HEK293 (cell line): ENCODE measurements at regions not wholly inside any gene's neighbourhood (a gene's known extent, or its start where the extent isn't known, plus 50 kb on each side); places are given as distances from the start of the nearest gene placed in this dataset.

Source experiments
- CTCF ChIA-PET: fragments of 350-600 bp; formaldehyde crosslinking; extraction: SDS; loops from one replicate; lab custom pipeline; 2021; ENCODE audit warnings: antibody characterized with exemption; lab: Yijun Ruan, JAX
- POLR2A ChIA-PET: fragments of 300-600 bp; formaldehyde crosslinking; extraction: SDS; loops from one replicate; lab custom pipeline; 2020; ENCODE audit warnings: antibody characterized with exemption, inconsistent platforms; lab: Yijun Ruan, JAX
- H3K27ac ChIP-seq: fragments of 200-500 bp; sonication (Bioruptor generic); 2 replicates; pipeline ENCODE4 v1.5.1; 2014; ENCODE audit warnings: low read depth, low read length, control low read depth, inconsistent platforms; ENCODE audit errors: extremely low read depth
- H3K36me3 ChIP-seq, 2 experiments: fragments of 200-500 bp in 1 of 2; sonication (Bioruptor generic) in 1 of 2; 1 replicate in 1 of 2; 2 replicates in 1 of 2; pipeline ENCODE4 v1.5.1; 2014 to 2017; ENCODE audit warnings: inconsistent platforms in 2 of 2, low read length in 2 of 2; ENCODE audit not compliant: control insufficient read depth in 2 of 2, insufficient read depth in 1 of 2
- H3K4me1 ChIP-seq: fragments of 200-500 bp; sonication (Bioruptor generic); 2 replicates; pipeline ENCODE4 v1.5.1; 2014; ENCODE audit warnings: mild to moderate bottlenecking, low read length, inconsistent platforms; ENCODE audit not compliant: control insufficient read depth, insufficient read depth
- H3K4me3 ChIP-seq: 2 replicates; pipeline ENCODE4 v1.5.1; 2011; ENCODE audit warnings: low read depth, mild to moderate bottlenecking, control low read depth, low read length, moderate library complexity
- H3K9me3 ChIP-seq: fragments of 200-500 bp; sonication (Bioruptor generic); 2 replicates; pipeline ENCODE4 v1.5.1; 2014; ENCODE audit warnings: low read depth, low read length, inconsistent platforms; ENCODE audit not compliant: control insufficient read depth, insufficient read depth
- BCL11A ChIP-seq: fragments of 450-650 bp; formaldehyde crosslinking; IDR thresholded peaks from 2 replicates; pipeline ENCODE4 v1.5.1; 2016; ENCODE audit warnings: low read depth, missing biosample characterization, missing genetic modification characterization
- CTCF ChIP-seq: fragments of 450-650 bp; formaldehyde crosslinking; IDR thresholded peaks from 2 replicates; pipeline ENCODE4 v1.5.1; 2016; ENCODE audit warnings: missing biosample characterization, missing genetic modification characterization
- FEZF1 ChIP-seq: fragments of 450-650 bp; formaldehyde crosslinking; IDR thresholded peaks from 2 replicates; pipeline ENCODE4 v1.5.1; 2016; ENCODE audit warnings: missing biosample characterization, missing genetic modification characterization
- KLF10 ChIP-seq: fragments of 450-650 bp; IDR thresholded peaks from 2 replicates; pipeline ENCODE4 v1.5.1; 2018; ENCODE audit warnings: missing biosample characterization, mild to moderate bottlenecking, missing genetic modification characterization
- KLF17 ChIP-seq: fragments of 450-650 bp; formaldehyde crosslinking; IDR thresholded peaks from 2 replicates; pipeline ENCODE4 v1.5.1; 2016; ENCODE audit warnings: missing biosample characterization, missing genetic modification characterization
- KLF8 ChIP-seq: fragments of 450-650 bp; formaldehyde crosslinking; IDR thresholded peaks from 2 replicates; pipeline ENCODE4 v1.5.1; 2016; ENCODE audit warnings: missing biosample characterization, missing genetic modification characterization
- PRDM1 ChIP-seq: fragments of 450-650 bp; formaldehyde crosslinking; IDR thresholded peaks from 2 replicates; pipeline ENCODE4; 2016; ENCODE audit warnings: missing biosample characterization, missing genetic modification characterization
- ZBTB1 ChIP-seq: fragments of 450-650 bp; formaldehyde crosslinking; IDR thresholded peaks from 2 replicates; pipeline ENCODE4 v1.5.1; 2016; ENCODE audit warnings: missing biosample characterization, missing genetic modification characterization
- ZBTB6 ChIP-seq: fragments of 450-650 bp; formaldehyde crosslinking; IDR thresholded peaks from 2 replicates; pipeline ENCODE4 v1.5.1; 2017; ENCODE audit warnings: missing biosample characterization, missing genetic modification characterization
- ZFHX2 ChIP-seq: fragments of 450-650 bp; formaldehyde crosslinking; conservative IDR thresholded peaks from 2 replicates; pipeline ENCODE4 v1.5.1; 2016; ENCODE audit warnings: missing biosample characterization, missing genetic modification characterization
- ZNF169 ChIP-seq: fragments of 450-650 bp; formaldehyde crosslinking; IDR thresholded peaks from 2 replicates; pipeline ENCODE4 v1.5.1; 2016; ENCODE audit warnings: missing biosample characterization, missing genetic modification characterization
- ZNF175 ChIP-seq: fragments of 450-650 bp; formaldehyde crosslinking; IDR thresholded peaks from 2 replicates; pipeline ENCODE4 v1.5.1; 2016; ENCODE audit warnings: missing biosample characterization, missing genetic modification characterization
- ZNF266 ChIP-seq: fragments of 450-650 bp; formaldehyde crosslinking; IDR thresholded peaks from 2 replicates; pipeline ENCODE4 v1.5.1; 2016; ENCODE audit warnings: missing biosample characterization, missing genetic modification characterization, low read depth
- ZNF324 ChIP-seq: fragments of 450-650 bp; formaldehyde crosslinking; IDR thresholded peaks from 2 replicates; pipeline ENCODE4 v1.5.1; 2016; ENCODE audit warnings: missing biosample characterization, missing genetic modification characterization
- ZNF544 ChIP-seq: fragments of 450-650 bp; formaldehyde crosslinking; IDR thresholded peaks from 2 replicates; pipeline ENCODE4 v1.5.0; 2017; ENCODE audit warnings: missing biosample characterization, missing genetic modification characterization
- ZNF645 ChIP-seq: fragments of 450-650 bp; formaldehyde crosslinking; IDR thresholded peaks from 2 replicates; pipeline ENCODE4; 2016; ENCODE audit warnings: missing biosample characterization, missing genetic modification characterization
- ZNF654 ChIP-seq: fragments of 450-650 bp; formaldehyde crosslinking; IDR thresholded peaks from 2 replicates; pipeline ENCODE4 v1.5.1; 2016; ENCODE audit warnings: low read depth, missing biosample characterization, missing genetic modification characterization
- ZNF701 ChIP-seq: fragments of 450-650 bp; formaldehyde crosslinking; IDR thresholded peaks from 2 replicates; pipeline ENCODE4 v1.5.1; 2016; ENCODE audit warnings: missing biosample characterization, missing genetic modification characterization
- ZNF707 ChIP-seq: fragments of 450-650 bp; formaldehyde crosslinking; IDR thresholded peaks from 2 replicates; pipeline ENCODE4 v1.5.1; 2016; ENCODE audit warnings: missing biosample characterization, missing genetic modification characterization
- ZXDB ChIP-seq: fragments of 450-650 bp; formaldehyde crosslinking; IDR thresholded peaks from 2 replicates; pipeline ENCODE4 v1.5.1; 2016; ENCODE audit warnings: missing biosample characterization, missing genetic modification characterization

- no peaks in the 10 kb centered on the region for H3K36me3 ChIP-seq
- no peaks in the 10 kb centered on the region for H3K9me3 ChIP-seq
- H3K4me3 ChIP-seq = no peak overlapping the region
- ChIA-PET CTCF (interaction anchor here (0.5 to 2.6 kb wide), 3 partner anchors 82 to 538 kb away, joined by 3 to 16 read pairs (median 3); no protein-coding TSS in a partner anchor), POLR2A (no interaction called here)
- TF ChIP-seq KLF10 (tag by site-specific recombination) (no peak), ZNF266 (tag by site-specific recombination) (no peak), ZNF701 (tag by site-specific recombination) (no peak)
- H3K27ac ChIP-seq = no peak overlapping the region
- peaks cover 12% of the 10 kb centered on the region for H3K4me1 ChIP-seq
Observed at GRCh38 chrX:13485167-13485566, 84.2 kb upstream of the EGFL6 start.

- Histone ChIP-seq H3K4me1 (peaks cover 12% of the 10 kb centered on the region), H3K4me3 (no peak overlapping the region), H3K36me3 (no peaks in the 10 kb centered on the region), H3K9me3 (no peaks in the 10 kb centered on the region)
- POLR2A ChIA-PET = no interaction called here
- no peak for TF ChIP-seq KLF8 (tag by site-specific recombination)
- TF ChIP-seq KLF17 = no peak
- no peak for TF ChIP-seq CTCF (tag by site-specific recombination)
- TF ChIP-seq ZNF654 (tag by site-specific recombination) = no peak
- TF ChIP-seq ZFHX2 (tag by site-specific recombination) = no peak
- TF ChIP-seq ZNF169 = no peak
- no peak for TF ChIP-seq BCL11A (tag by site-specific recombination)
- no peak for TF ChIP-seq ZNF175 (tag by site-specific recombination)
- TF ChIP-seq ZBTB6 (tag by site-specific recombination) = no peak
- no peak for TF ChIP-seq ZNF707 (tag by site-specific recombination)
- TF ChIP-seq ZNF645 (tag by site-specific recombination) = no peak
- no peak for TF ChIP-seq ZBTB1 (tag by site-specific recombination)
- no peak for TF ChIP-seq ZNF266 (tag by site-specific recombination)
- TF ChIP-seq ZXDB = no peak
- TF ChIP-seq PRDM1 (tag by site-specific recombination) = no peak
- no peak for TF ChIP-seq FEZF1 (tag by site-specific recombination)
- no peak for TF ChIP-seq ZNF544 (tag by site-specific recombination)
- no peak for TF ChIP-seq ZNF324 (tag by site-specific recombination)
- TF ChIP-seq, all 188 proteins: peak for 0
- no peak overlapping the region for H3K27ac ChIP-seq
- CTCF ChIA-PET = interaction anchor here (0.6 to 2.6 kb wide), 4 partner anchors 229 to 537 kb away, joined by 3 to 16 read pairs (median 4); no protein-coding TSS in a partner anchor
Observed at GRCh38 chrX:13483773-13484172, 85.6 kb upstream of the EGFL6 start.
